ENCODE measurements at regions not wholly inside any gene's neighbourhood (a gene's known extent, or its start where the extent isn't known, plus 50 kb on each side); places are given as distances from the start of the nearest gene placed in this dataset.

GRCh38 chr3:21290557-21290956, 460.5 kb downstream of the ZNF385D start:
- Mint-ChIP-seq H3K27me3 (no peaks in the 10 kb centered on the region), H3K36me3 (peaks cover 5% of the 10 kb centered on the region), H3K4me3 (no peak overlapping the region), H3K9me3 (peaks cover 24% of the 10 kb centered on the region), H3K27ac (no peak overlapping the region), H3K4me1 (ENCODE audit: low read depth in 2 of 2) (no peaks in the 10 kb centered on the region)
- DNase-seq (ENCODE audit: low spot score) (no peak), ATAC-seq (no peak)

- Mint-ChIP-seq H3K9me3 (peaks cover 16% of the 10 kb centered on the region), H3K4me1 (ENCODE audit: low read depth in 2 of 2) (no peaks in the 10 kb centered on the region), H3K27me3 (no peaks in the 10 kb centered on the region), H3K4me3 (no peak overlapping the region), H3K27ac (no peak overlapping the region), H3K36me3 (peaks cover 6% of the 10 kb centered on the region)
- DNase-seq (ENCODE audit: low spot score) (no peak), ATAC-seq (no peak)
Observed at GRCh38 chr3:21274079-21274571, 476.9 kb downstream of the ZNF385D start.

- H3K4me3 Mint-ChIP-seq = no peak overlapping the region
- peaks cover 16% of the 10 kb centered on the region for H3K9me3 Mint-ChIP-seq
- peaks cover 6% of the 10 kb centered on the region for H3K36me3 Mint-ChIP-seq
- H3K27ac Mint-ChIP-seq = no peak overlapping the region
- H3K27me3 Mint-ChIP-seq = no peaks in the 10 kb centered on the region
- ATAC-seq = no peak
- no peaks in the 10 kb centered on the region for H3K4me1 Mint-ChIP-seq (ENCODE audit: low read depth in 2 of 2)
- no peak for DNase-seq (ENCODE audit: low spot score)
Observed at GRCh38 chr3:21273259-21274025, 477.6 kb downstream of the ZNF385D start.

GRCh38 chr3:21271606-21272016, 479.4 kb downstream of the ZNF385D start:
- Mint-ChIP-seq H3K27ac (no peak overlapping the region), H3K36me3 (peaks cover 6% of the 10 kb centered on the region), H3K27me3 (no peaks in the 10 kb centered on the region), H3K9me3 (peaks cover 21% of the 10 kb centered on the region), H3K4me1 (ENCODE audit: low read depth in 2 of 2) (no peaks in the 10 kb centered on the region), H3K4me3 (no peak overlapping the region)
- DNase-seq (ENCODE audit: low spot score) (no peak), ATAC-seq (no peak)

GRCh38 chr3:21269882-21270281, 481.1 kb downstream of the ZNF385D start:
- no peak overlapping the region for H3K4me3 Mint-ChIP-seq
- no peaks in the 10 kb centered on the region for H3K4me1 Mint-ChIP-seq (ENCODE audit: low read depth in 2 of 2)
- DNase-seq (ENCODE audit: low spot score) = no peak
- no peaks in the 10 kb centered on the region for H3K27me3 Mint-ChIP-seq
- ATAC-seq = no peak
- peaks cover 16% of the 10 kb centered on the region for H3K9me3 Mint-ChIP-seq
- peaks cover 6% of the 10 kb centered on the region for H3K36me3 Mint-ChIP-seq
- no peak overlapping the region for H3K27ac Mint-ChIP-seq

GRCh38 chr3:21260507-21260906, 490.5 kb downstream of the ZNF385D start:
- Mint-ChIP-seq H3K27me3 (no peaks in the 10 kb centered on the region), H3K4me1 (ENCODE audit: low read depth in 2 of 2) (no peaks in the 10 kb centered on the region), H3K4me3 (no peak overlapping the region), H3K9me3 (peaks cover 17% of the 10 kb centered on the region), H3K27ac (no peak overlapping the region), H3K36me3 (no peaks in the 10 kb centered on the region)
- ATAC-seq (no peak), DNase-seq (ENCODE audit: low spot score) (no peak)

GRCh38 chr3:21259896-21260295, 491.1 kb downstream of the ZNF385D start:
- Mint-ChIP-seq H3K4me1 (ENCODE audit: low read depth in 2 of 2) (no peaks in the 10 kb centered on the region), H3K4me3 (no peak overlapping the region), H3K36me3 (no peaks in the 10 kb centered on the region), H3K9me3 (peaks cover 17% of the 10 kb centered on the region), H3K27ac (no peak overlapping the region), H3K27me3 (no peaks in the 10 kb centered on the region)
- no peak for DNase-seq (ENCODE audit: low spot score)
- ATAC-seq = no peak

- Mint-ChIP-seq H3K36me3 (no peaks in the 10 kb centered on the region), H3K9me3 (peaks cover 20% of the 10 kb centered on the region)
Observed at GRCh38 chr3:21256932-21257331, 494.1 kb downstream of the ZNF385D start.

GRCh38 chr3:21238661-21239060, 512.3 kb downstream of the ZNF385D start:
- DNase-seq (ENCODE audit: low spot score) = no peak
- Mint-ChIP-seq H3K27me3 (no peaks in the 10 kb centered on the region), H3K4me1 (ENCODE audit: low read depth in 2 of 2) (no peaks in the 10 kb centered on the region), H3K4me3 (no peak overlapping the region), H3K27ac (no peak overlapping the region), H3K36me3 (no peaks in the 10 kb centered on the region), H3K9me3 (peaks cover 1% of the 10 kb centered on the region)
- no peak for ATAC-seq

More at GRCh38 chr3:21256932-21257331, 494.1 kb downstream of the ZNF385D start:
- no peak for DNase-seq (ENCODE audit: low spot score)
- no peak overlapping the region for H3K4me3 Mint-ChIP-seq
- ATAC-seq = no peak
- no peaks in the 10 kb centered on the region for H3K27me3 Mint-ChIP-seq
- no peak overlapping the region for H3K27ac Mint-ChIP-seq
- H3K4me1 Mint-ChIP-seq (ENCODE audit: low read depth in 2 of 2) = no peaks in the 10 kb centered on the region

GRCh38 chr3:21237638-21238037, 513.4 kb downstream of the ZNF385D start:
- no peak for ATAC-seq
- Mint-ChIP-seq H3K27ac (no peak overlapping the region), H3K9me3 (peaks cover 9% of the 10 kb centered on the region), H3K27me3 (no peaks in the 10 kb centered on the region), H3K4me3 (no peak overlapping the region), H3K4me1 (ENCODE audit: low read depth in 2 of 2) (no peaks in the 10 kb centered on the region), H3K36me3 (no peaks in the 10 kb centered on the region)
- DNase-seq (ENCODE audit: low spot score) = no peak

GRCh38 chr3:21235491-21235890, 515.5 kb downstream of the ZNF385D start:
- ATAC-seq (no peak), DNase-seq (ENCODE audit: low spot score) (no peak)
- Mint-ChIP-seq H3K9me3 (peaks cover 13% of the 10 kb centered on the region), H3K27ac (no peak overlapping the region), H3K27me3 (no peaks in the 10 kb centered on the region), H3K36me3 (no peaks in the 10 kb centered on the region), H3K4me1 (ENCODE audit: low read depth in 2 of 2) (no peaks in the 10 kb centered on the region), H3K4me3 (no peak overlapping the region)

GRCh38 chr3:21234933-21235332, 516.1 kb downstream of the ZNF385D start:
- H3K4me3 Mint-ChIP-seq = no peak overlapping the region
- ATAC-seq (no peak), DNase-seq (ENCODE audit: low spot score) (no peak)
- no peaks in the 10 kb centered on the region for H3K36me3 Mint-ChIP-seq
- no peaks in the 10 kb centered on the region for H3K4me1 Mint-ChIP-seq (ENCODE audit: low read depth in 2 of 2)
- no peak overlapping the region for H3K27ac Mint-ChIP-seq
- H3K9me3 Mint-ChIP-seq = peaks cover 13% of the 10 kb centered on the region
- no peaks in the 10 kb centered on the region for H3K27me3 Mint-ChIP-seq

- Mint-ChIP-seq H3K9me3 (peaks cover 16% of the 10 kb centered on the region), H3K4me1 (ENCODE audit: low read depth in 2 of 2) (no peaks in the 10 kb centered on the region), H3K27me3 (no peaks in the 10 kb centered on the region), H3K36me3 (no peaks in the 10 kb centered on the region), H3K4me3 (no peak overlapping the region), H3K27ac (no peak overlapping the region)
- ATAC-seq (no peak), DNase-seq (ENCODE audit: low spot score) (no peak)
Observed at GRCh38 chr3:21229426-21230135, 521.4 kb downstream of the ZNF385D start.

- no peak for ATAC-seq
- H3K4me3 Mint-ChIP-seq = no peak overlapping the region
- H3K27ac Mint-ChIP-seq = no peak overlapping the region
- H3K36me3 Mint-ChIP-seq = no peaks in the 10 kb centered on the region
- H3K4me1 Mint-ChIP-seq (ENCODE audit: low read depth in 2 of 2) = no peaks in the 10 kb centered on the region
- H3K27me3 Mint-ChIP-seq = no peaks in the 10 kb centered on the region
- DNase-seq (ENCODE audit: low spot score) = no peak
- peaks cover 8% of the 10 kb centered on the region for H3K9me3 Mint-ChIP-seq
Observed at GRCh38 chr3:21226086-21226485, 524.9 kb downstream of the ZNF385D start.
